ENCODE measurements at regions not wholly inside any gene's neighbourhood (a gene's known extent, or its start where the extent isn't known, plus 50 kb on each side); places are given as distances from the start of the nearest gene placed in this dataset.

DNA sequence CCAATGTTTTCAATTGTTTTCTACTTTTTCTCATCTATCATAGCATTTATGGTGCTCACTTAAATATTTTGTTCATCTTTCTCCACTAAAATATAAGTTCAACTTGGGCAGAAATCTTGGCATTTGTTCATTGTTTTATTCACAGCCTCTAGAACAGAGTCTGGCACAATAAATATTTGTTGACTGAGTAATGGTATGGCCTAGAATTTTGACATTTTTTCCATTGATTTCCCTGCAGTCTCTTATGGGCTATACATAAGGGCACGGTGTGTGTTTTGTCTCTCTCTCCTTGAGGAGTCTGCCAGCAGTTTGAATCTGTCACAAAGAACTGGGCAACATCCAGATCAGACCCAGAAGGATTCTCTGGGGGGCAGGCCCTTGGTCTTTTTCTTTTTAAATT is 379.7 kb downstream of the TMEM38B start:
- Mint-ChIP-seq H3K4me3 (ENCODE audit: low read depth, unreplicated experiment) (no peak overlapping the region), H3K9me3 (ENCODE audit: low read depth, unreplicated experiment) (peaks cover 5% of the 10 kb centered on the region), H3K4me1 (ENCODE audit: low read depth, unreplicated experiment) (peaks cover 17% of the 10 kb centered on the region), H3K27me3 (ENCODE audit: unreplicated experiment) (no peaks in the 10 kb centered on the region), H3K27ac (ENCODE audit: unreplicated experiment) (no peak overlapping the region), H3K36me3 (ENCODE audit: insufficient read depth, unreplicated experiment) (no peaks in the 10 kb centered on the region)
- CTCF ChIA-PET: no interaction called here
- intact Hi-C loops (cut with micrococcal nuclease; ENCODE audit: unreplicated experiment): no loop called here
- DNase-seq: no peak
- TF ChIP-seq, protein P1, sequence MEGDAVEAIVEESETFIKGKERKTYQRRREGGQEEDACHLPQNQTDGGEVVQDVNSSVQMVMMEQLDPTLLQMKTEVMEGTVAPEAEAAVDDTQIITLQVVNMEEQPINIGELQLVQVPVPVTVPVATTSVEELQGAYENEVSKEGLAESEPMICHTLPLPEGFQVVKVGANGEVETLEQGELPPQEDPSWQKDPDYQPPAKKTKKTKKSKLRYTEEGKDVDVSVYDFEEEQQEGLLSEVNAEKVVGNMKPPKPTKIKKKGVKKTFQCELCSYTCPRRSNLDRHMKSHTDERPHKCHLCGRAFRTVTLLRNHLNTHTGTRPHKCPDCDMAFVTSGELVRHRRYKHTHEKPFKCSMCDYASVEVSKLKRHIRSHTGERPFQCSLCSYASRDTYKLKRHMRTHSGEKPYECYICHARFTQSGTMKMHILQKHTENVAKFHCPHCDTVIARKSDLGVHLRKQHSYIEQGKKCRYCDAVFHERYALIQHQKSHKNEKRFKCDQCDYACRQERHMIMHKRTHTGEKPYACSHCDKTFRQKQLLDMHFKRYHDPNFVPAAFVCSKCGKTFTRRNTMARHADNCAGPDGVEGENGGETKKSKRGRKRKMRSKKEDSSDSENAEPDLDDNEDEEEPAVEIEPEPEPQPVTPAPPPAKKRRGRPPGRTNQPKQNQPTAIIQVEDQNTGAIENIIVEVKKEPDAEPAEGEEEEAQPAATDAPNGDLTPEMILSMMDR (IDR thresholded peaks at IDR 0.05; ENCODE audit: unreplicated experiment): no peak
- BruUV-seq (replicated peaks): no TSS peak

DNA sequence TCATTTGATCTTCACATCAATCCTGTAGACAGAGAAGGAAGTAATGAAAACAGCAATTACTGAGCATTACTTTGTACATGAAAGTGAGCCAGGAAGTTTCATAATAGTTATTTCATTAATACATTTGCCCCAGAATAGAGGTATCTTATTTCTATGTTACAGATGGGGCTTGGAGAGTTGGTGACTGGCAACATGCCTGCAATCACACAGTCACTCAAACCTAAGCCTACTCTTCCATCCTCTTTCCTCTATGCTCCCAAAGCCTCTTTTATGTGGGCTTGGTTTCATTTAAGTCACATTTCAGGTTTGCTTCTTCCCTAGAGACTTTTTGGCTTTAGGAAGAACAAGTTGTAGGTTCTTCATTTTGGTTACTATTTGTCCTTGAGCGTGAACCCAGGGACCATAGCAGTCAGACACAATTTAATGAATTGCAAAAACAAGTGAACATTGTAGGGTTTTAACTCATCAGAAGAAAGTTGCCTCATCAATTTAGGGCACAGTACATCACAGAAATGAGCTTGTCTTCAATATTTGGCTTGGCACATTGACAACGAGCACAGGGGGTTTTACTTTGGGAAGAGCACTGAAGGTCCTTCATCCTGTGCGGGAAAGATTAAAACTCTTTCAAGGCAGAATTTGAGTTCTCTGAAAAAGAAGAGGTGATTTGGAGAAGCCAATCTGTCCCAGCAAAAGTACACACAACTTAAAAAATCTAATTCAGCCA is 381.1 kb downstream of the TMEM38B start:
- intact Hi-C loops (cut with micrococcal nuclease; ENCODE audit: unreplicated experiment): no loop called here
- no peak overlapping the region for H3K27ac Mint-ChIP-seq (ENCODE audit: unreplicated experiment)

DNA sequence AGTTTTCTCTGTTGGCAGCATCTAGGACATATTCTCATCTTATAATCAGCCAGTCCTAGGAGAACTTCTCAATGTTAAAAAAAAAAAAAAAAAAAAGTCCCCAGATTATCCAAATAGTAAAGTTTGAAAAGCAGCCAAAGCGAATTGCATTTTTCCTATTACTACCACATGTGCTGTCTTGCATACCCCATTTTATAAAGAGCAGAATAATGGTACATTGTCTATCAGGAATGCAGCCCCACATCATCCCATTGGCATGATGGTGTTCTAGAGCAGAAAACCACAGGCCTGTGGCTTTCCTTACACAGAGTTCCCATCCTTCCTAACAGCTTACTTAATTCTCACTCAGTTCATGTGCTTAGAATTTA is 381.6 kb downstream of the TMEM38B start:
- DNase-seq: peak; percentile 6
- no TSS peak for BruUV-seq (replicated peaks)
- Mint-ChIP-seq H3K9me3 (ENCODE audit: low read depth, unreplicated experiment) (peaks cover 5% of the 10 kb centered on the region), H3K4me3 (ENCODE audit: low read depth, unreplicated experiment) (no peak overlapping the region), H3K27me3 (ENCODE audit: unreplicated experiment) (no peaks in the 10 kb centered on the region), H3K27ac (ENCODE audit: unreplicated experiment) (no peak overlapping the region), H3K4me1 (ENCODE audit: low read depth, unreplicated experiment) (peaks cover 17% of the 10 kb centered on the region), H3K36me3 (ENCODE audit: insufficient read depth, unreplicated experiment) (no peaks in the 10 kb centered on the region)
- TF ChIP-seq, protein P1 (IDR thresholded peaks at IDR 0.05; ENCODE audit: unreplicated experiment): no peak
- CTCF ChIA-PET: interaction anchor here (0.7 kb wide), 1 partner anchor 1126 kb away, joined by 6 read pairs; no protein-coding TSS in a partner anchor
- intact Hi-C loops (cut with micrococcal nuclease; ENCODE audit: unreplicated experiment): no loop called here

More for the DNA sequence above, 381.1 kb downstream of the TMEM38B start:
- BruUV-seq (replicated peaks): no TSS peak
- Mint-ChIP-seq H3K4me1 (ENCODE audit: low read depth, unreplicated experiment) (peaks cover 17% of the 10 kb centered on the region), H3K36me3 (ENCODE audit: insufficient read depth, unreplicated experiment) (no peaks in the 10 kb centered on the region), H3K4me3 (ENCODE audit: low read depth, unreplicated experiment) (no peak overlapping the region), H3K27me3 (ENCODE audit: unreplicated experiment) (no peaks in the 10 kb centered on the region), H3K9me3 (ENCODE audit: low read depth, unreplicated experiment) (peaks cover 5% of the 10 kb centered on the region)
- DNase-seq: no peak
- TF ChIP-seq, protein P1 (IDR thresholded peaks at IDR 0.05; ENCODE audit: unreplicated experiment): no peak
- CTCF ChIA-PET: no interaction called here

DNA sequence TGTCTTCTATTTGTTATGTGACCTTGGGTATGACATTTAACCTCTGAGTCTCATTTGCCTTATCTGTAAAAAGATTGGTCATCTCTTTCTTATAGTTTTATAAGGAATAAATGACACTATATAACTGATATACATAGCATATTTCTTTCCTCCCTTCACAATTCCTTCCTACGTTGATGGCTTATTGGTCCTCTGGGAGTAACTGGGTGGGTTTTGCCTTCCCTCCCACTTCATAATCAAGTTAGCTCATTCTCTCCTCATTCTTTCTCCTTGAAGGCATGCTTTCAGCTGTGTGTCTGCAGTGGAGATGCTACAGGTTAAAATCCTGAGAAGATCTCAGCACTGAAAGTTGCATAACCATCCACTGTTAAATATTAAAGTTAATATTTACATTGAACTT is 382.4 kb downstream of the TMEM38B start:
- CTCF ChIA-PET: no interaction called here
- BruUV-seq (replicated peaks): no TSS peak
- Mint-ChIP-seq H3K36me3 (ENCODE audit: insufficient read depth, unreplicated experiment) (no peaks in the 10 kb centered on the region), H3K27me3 (ENCODE audit: unreplicated experiment) (no peaks in the 10 kb centered on the region), H3K27ac (ENCODE audit: unreplicated experiment) (no peak overlapping the region), H3K4me1 (ENCODE audit: low read depth, unreplicated experiment) (peaks cover 17% of the 10 kb centered on the region), H3K9me3 (ENCODE audit: low read depth, unreplicated experiment) (peaks cover 5% of the 10 kb centered on the region), H3K4me3 (ENCODE audit: low read depth, unreplicated experiment) (no peak overlapping the region)
- TF ChIP-seq, protein P1 (IDR thresholded peaks at IDR 0.05; ENCODE audit: unreplicated experiment): no peak
- intact Hi-C loops (cut with micrococcal nuclease; ENCODE audit: unreplicated experiment): no loop called here
- no peak for DNase-seq
